Mesenchymal stem cell (in vitro differentiated cells and primary cell): ENCODE measurements at regions not wholly inside any gene's neighbourhood (a gene's known extent, or its start where the extent isn't known, plus 50 kb on each side); places are given as distances from the start of the nearest gene placed in this dataset.

Source experiments
- DNase-seq: peaks from one replicate; pipeline ENCODE4 v3.0.0-alpha.2; 2013
- H2AFZ ChIP-seq: one replicate; pipeline ENCODE4 v1.6.1; 2013; ENCODE audit warnings: low read depth, mild to moderate bottlenecking, control low read depth, inconsistent platforms, low read length, moderate library complexity
- H2AK5ac ChIP-seq: 2 replicates; pipeline ENCODE4 v1.6.1; 2013; ENCODE audit warnings: low read length, moderate library complexity, mild to moderate bottlenecking, inconsistent platforms; ENCODE audit not compliant: severe bottlenecking
- H2BK120ac ChIP-seq: one replicate; pipeline ENCODE4 v1.6.1; 2013; ENCODE audit warnings: low read depth, mild to moderate bottlenecking, inconsistent platforms, low read length, moderate library complexity
- H2BK12ac ChIP-seq, 2 experiments: one replicate each; pipeline ENCODE4 v1.6.1; 2013; ENCODE audit warnings: inconsistent platforms in 2 of 2, low read length in 2 of 2, mild to moderate bottlenecking in 2 of 2, moderate library complexity in 2 of 2, control low read depth in 1 of 2
- H2BK15ac ChIP-seq: one replicate; pipeline ENCODE4 v1.6.1; 2013; ENCODE audit warnings: mild to moderate bottlenecking, low read depth, inconsistent platforms; ENCODE audit not compliant: poor library complexity, severe bottlenecking
- H2BK5ac ChIP-seq: 2 replicates; pipeline ENCODE4 v1.6.1; 2013; ENCODE audit warnings: low read depth, mild to moderate bottlenecking, low read length, control low read depth, inconsistent platforms; ENCODE audit not compliant: poor library complexity, severe bottlenecking
- H3K14ac ChIP-seq, 2 experiments: one replicate each; pipeline ENCODE4 v1.6.1; 2013; ENCODE audit warnings: inconsistent platforms in 2 of 2, low read length in 2 of 2, control low read depth in 1 of 2, mild to moderate bottlenecking in 1 of 2, moderate library complexity in 1 of 2
- H3K18ac ChIP-seq, 2 experiments: one replicate each; pipeline ENCODE4 v1.6.1; 2013; ENCODE audit warnings: inconsistent platforms in 2 of 2, low read length in 2 of 2, control low read depth in 1 of 2, low read depth in 1 of 2, mild to moderate bottlenecking in 1 of 2
- H3K23ac ChIP-seq, 2 experiments: one replicate each; pipeline ENCODE4 v1.6.1; 2013; ENCODE audit warnings: inconsistent platforms in 2 of 2, low read length in 2 of 2, mild to moderate bottlenecking in 2 of 2, moderate library complexity in 2 of 2, control low read depth in 1 of 2
- H3K27ac ChIP-seq: 2 replicates; pipeline ENCODE4 v1.5.1; 2013; ENCODE audit warnings: mild to moderate bottlenecking, moderate library complexity, low read length, control low read depth, inconsistent platforms; ENCODE audit not compliant: poor library complexity, severe bottlenecking
- H3K27me3 ChIP-seq, 2 experiments: 2 replicates each; pipeline versions ENCODE4 v1.6.1 to v1.7.0; 2013; ENCODE audit warnings: low read length in 2 of 2, mild to moderate bottlenecking in 2 of 2, moderate library complexity in 2 of 2, control low read depth in 1 of 2, inconsistent platforms in 1 of 2; ENCODE audit not compliant: control insufficient read depth in 1 of 2, insufficient read depth in 1 of 2
- H3K36me3 ChIP-seq, 2 experiments: 2 replicates each; pipeline versions ENCODE4 v1.6.1 to v1.7.0; 2013; ENCODE audit warnings: low read length in 2 of 2, control low read depth in 1 of 2, inconsistent platforms in 1 of 2, low read depth in 1 of 2, mild to moderate bottlenecking in 1 of 2; ENCODE audit not compliant: insufficient read depth in 2 of 2, control insufficient read depth in 1 of 2
- H3K4ac ChIP-seq, 2 experiments: one replicate each; pipeline ENCODE4 v1.6.1; 2013; ENCODE audit warnings: inconsistent platforms in 2 of 2, low read length in 2 of 2, mild to moderate bottlenecking in 2 of 2, moderate library complexity in 2 of 2, control low read depth in 1 of 2, low read depth in 1 of 2
- H3K4me1 ChIP-seq: 2 replicates; pipeline ENCODE4 v1.6.1; 2013; ENCODE audit warnings: low read depth, low read length, control low read depth; ENCODE audit not compliant: control insufficient read depth, insufficient read depth
- H3K4me2 ChIP-seq: 2 replicates; pipeline ENCODE4 v1.6.1; 2013; ENCODE audit warnings: low read length, mild to moderate bottlenecking, inconsistent platforms; ENCODE audit not compliant: poor library complexity, severe bottlenecking
- H3K4me3 ChIP-seq, 2 experiments: 2 replicates each; pipeline versions ENCODE4 v1.5.1 to v1.7.0; 2013; ENCODE audit warnings: low read length in 2 of 2, mild to moderate bottlenecking in 2 of 2, control low read depth in 1 of 2, low read depth in 1 of 2; ENCODE audit not compliant: insufficient read depth in 1 of 2
- H3K79me1 ChIP-seq: replicated peaks from 2 replicates; pipeline ENCODE4 v1.6.1; 2013; ENCODE audit warnings: mild to moderate bottlenecking, control low read depth, low read length, inconsistent platforms; ENCODE audit not compliant: poor library complexity, severe bottlenecking
- H3K9ac ChIP-seq: 2 replicates; pipeline ENCODE4 v1.7.0; 2013; ENCODE audit warnings: mild to moderate bottlenecking, low read length, moderate library complexity
- H3K9me3 ChIP-seq: 2 replicates; pipeline ENCODE4 v1.7.0; 2013; ENCODE audit warnings: mild to moderate bottlenecking, low read length; ENCODE audit not compliant: control insufficient read depth
- H4K8ac ChIP-seq: one replicate; pipeline ENCODE4 v1.6.1; 2013; ENCODE audit warnings: inconsistent platforms, mild to moderate bottlenecking, low read length, moderate library complexity
- H4K91ac ChIP-seq: one replicate; pipeline ENCODE4 v1.6.1; 2013; ENCODE audit warnings: mild to moderate bottlenecking, low read length, inconsistent platforms
- WGBS: methylation state at CpG from one replicate; pipeline ENCODE4 v1.1.7; 2013; ENCODE audit warnings: mixed read lengths; 5-methylcytosine and 5-hydroxymethylcytosine counted together

DNA sequence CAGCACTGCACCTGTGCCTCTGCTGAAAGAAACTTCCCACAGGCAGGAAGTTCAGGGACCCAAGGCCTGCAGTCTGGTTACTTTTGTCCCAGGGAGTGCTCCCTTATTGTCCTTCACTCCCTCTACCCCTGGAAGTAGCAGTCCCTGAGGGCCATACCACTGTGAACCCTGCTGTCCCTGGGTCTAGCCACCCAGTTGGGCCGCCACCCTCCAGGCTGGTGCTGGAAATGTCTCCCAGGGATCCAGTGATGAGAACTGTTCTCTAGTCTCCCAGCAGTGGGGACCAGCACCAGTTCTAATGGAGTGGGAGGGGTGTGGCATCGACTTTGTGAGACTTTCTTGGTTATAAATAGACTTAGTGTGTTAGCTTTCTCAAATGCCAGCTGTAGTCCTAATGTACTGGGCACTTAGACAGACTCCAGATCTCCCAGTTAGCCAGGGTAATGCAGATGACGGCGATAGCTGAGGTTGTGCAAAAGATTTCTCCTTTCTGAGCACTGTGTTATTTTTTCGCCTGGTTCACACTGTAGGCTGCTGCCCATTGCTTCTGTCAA, 462.5 kb downstream of the CDH26 start:
- no peak overlapping the region for H3K18ac ChIP-seq
- WGBS = 58% methylated on average over 5 of the region's 5 CpGs
- no peak overlapping the region for H2BK120ac ChIP-seq
- no peaks in the 10 kb centered on the region for H3K79me1 ChIP-seq
- H3K4me2 ChIP-seq = no peak overlapping the region
- no peak overlapping the region for H2BK5ac ChIP-seq
- no peaks in the 10 kb centered on the region for H3K36me3 ChIP-seq
- no peaks in the 10 kb centered on the region for H3K9me3 ChIP-seq
- no peak overlapping the region for H4K91ac ChIP-seq
- H3K9ac ChIP-seq = no peak overlapping the region
- no peak overlapping the region for H3K27ac ChIP-seq
- no peaks in the 10 kb centered on the region for H3K27me3 ChIP-seq
- no peak overlapping the region for H2BK12ac ChIP-seq
- H4K8ac ChIP-seq = no peak overlapping the region
- no peak for DNase-seq
- H3K23ac ChIP-seq = no peak overlapping the region
- no peak overlapping the region for H3K14ac ChIP-seq
- H2AK5ac ChIP-seq = no peak overlapping the region
- no peaks in the 10 kb centered on the region for H3K4me1 ChIP-seq
- H2BK15ac ChIP-seq = no peak overlapping the region
- no peak overlapping the region for H3K4me3 ChIP-seq
- no peak overlapping the region for H2AFZ ChIP-seq
- no peak overlapping the region for H3K4ac ChIP-seq

DNA sequence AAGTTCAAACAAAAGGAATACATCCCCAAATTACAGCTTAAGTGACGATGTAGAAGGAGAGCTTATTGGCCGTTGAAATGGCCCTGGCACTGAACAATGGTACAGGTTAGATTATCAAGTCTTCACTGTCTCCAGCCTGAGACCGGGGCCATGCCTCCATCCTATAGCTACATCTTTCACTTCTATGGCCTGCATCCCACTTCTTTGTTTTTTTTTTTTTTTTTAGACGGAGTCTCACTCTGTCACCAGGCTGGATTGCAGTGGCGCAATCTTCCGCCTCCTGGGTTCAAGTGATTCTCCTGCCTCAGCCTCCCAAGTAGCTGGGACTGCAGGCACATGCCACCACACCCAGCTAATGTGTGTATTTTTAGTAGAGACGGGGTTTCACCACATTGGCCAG, 464.6 kb downstream of the CDH26 start:
- no peak overlapping the region for H3K4ac ChIP-seq
- no peaks in the 10 kb centered on the region for H3K27me3 ChIP-seq
- H2BK120ac ChIP-seq = no peak overlapping the region
- H3K18ac ChIP-seq = no peak overlapping the region
- no peak overlapping the region for H2BK12ac ChIP-seq
- no peak overlapping the region for H4K91ac ChIP-seq
- H2AFZ ChIP-seq = no peak overlapping the region
- no peak overlapping the region for H3K27ac ChIP-seq
- no peak overlapping the region for H2AK5ac ChIP-seq
- H3K4me3 ChIP-seq = no peak overlapping the region
- H3K14ac ChIP-seq = no peak overlapping the region
- WGBS = 81% methylated on average over 7 of the region's 7 CpGs
- no peak overlapping the region for H3K4me2 ChIP-seq
- no peaks in the 10 kb centered on the region for H3K79me1 ChIP-seq
- DNase-seq = no peak
- H3K9me3 ChIP-seq = no peaks in the 10 kb centered on the region
- no peak overlapping the region for H3K23ac ChIP-seq
- H3K4me1 ChIP-seq = no peaks in the 10 kb centered on the region
- no peak overlapping the region for H2BK15ac ChIP-seq
- H2BK5ac ChIP-seq = no peak overlapping the region
- H3K9ac ChIP-seq = no peak overlapping the region
- H3K36me3 ChIP-seq = no peaks in the 10 kb centered on the region
- no peak overlapping the region for H4K8ac ChIP-seq

DNA sequence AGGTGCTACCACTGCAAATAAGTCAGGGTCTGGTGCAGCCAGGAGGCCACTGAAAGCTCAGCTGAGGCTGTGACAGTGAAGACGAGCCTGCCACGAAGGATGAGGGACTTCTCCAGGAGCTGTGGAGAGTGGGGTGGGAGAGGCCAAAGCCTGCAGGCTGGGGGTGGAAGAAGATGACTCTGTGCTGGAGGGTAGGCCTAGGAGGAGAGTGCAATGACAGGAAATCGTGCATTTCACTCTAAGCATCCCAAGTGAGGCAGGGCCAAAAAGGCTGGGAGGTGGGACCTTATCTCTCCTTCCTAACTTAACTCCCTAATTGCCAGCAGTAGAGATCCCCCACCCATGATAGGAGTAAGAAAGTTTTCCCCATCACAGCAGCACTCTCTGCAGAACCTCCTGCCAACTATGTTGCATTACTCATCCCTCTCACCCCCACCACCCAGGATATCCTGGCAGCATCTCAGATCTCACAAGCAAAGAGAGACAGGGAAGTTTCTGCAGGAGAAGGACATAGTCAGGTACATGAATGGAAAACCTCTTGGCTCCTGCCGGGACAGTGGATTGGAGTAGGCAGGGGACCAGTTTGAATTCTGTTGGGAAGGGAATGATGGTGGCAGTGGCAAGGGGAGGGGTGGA, 466.2 kb downstream of the CDH26 start:
- Histone ChIP-seq H3K27me3 (no peaks in the 10 kb centered on the region), H2AFZ (no peak overlapping the region), H3K79me1 (no peaks in the 10 kb centered on the region), H3K23ac (no peak overlapping the region), H2BK5ac (no peak overlapping the region), H2AK5ac (no peak overlapping the region), H3K27ac (no peak overlapping the region), H4K91ac (no peak overlapping the region), H2BK120ac (no peak overlapping the region), H3K4ac (no peak overlapping the region), H2BK15ac (no peak overlapping the region), H3K9me3 (no peaks in the 10 kb centered on the region), H3K36me3 (no peaks in the 10 kb centered on the region), H3K18ac (no peak overlapping the region), H2BK12ac (no peak overlapping the region), H3K9ac (no peak overlapping the region), H3K14ac (no peak overlapping the region), H4K8ac (no peak overlapping the region), H3K4me3 (no peak overlapping the region), H3K4me1 (no peaks in the 10 kb centered on the region), H3K4me2 (no peak overlapping the region)
- WGBS = 51% methylated on average over 3 of the region's 4 CpGs
- no peak for DNase-seq

DNA sequence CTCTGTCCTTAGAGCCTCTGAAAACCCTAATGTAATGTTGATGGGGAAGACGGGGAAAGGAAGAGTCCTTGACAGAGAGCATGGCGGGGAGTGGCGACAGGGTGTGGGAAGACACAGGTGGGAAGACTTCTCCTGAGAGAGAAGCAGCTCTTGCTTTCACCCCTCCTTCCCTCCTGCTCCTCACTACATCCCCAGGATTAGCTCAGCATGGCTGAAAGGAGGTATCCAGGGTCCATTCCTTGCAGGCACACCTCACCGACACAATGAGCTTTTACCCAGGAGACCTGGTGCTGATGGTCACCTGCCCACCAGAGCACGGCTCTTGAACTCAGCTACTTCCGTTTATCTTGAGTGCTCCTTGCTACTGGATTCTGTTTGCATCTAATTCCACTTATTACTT, 469.3 kb downstream of the CDH26 start:
- Histone ChIP-seq H3K4me2 (no peak overlapping the region), H2AFZ (no peak overlapping the region), H3K27ac (no peak overlapping the region), H3K4ac (no peak overlapping the region), H2BK5ac (no peak overlapping the region), H4K8ac (no peak overlapping the region), H3K79me1 (no peaks in the 10 kb centered on the region), H3K36me3 (no peaks in the 10 kb centered on the region), H3K27me3 (peaks cover 0 to 3% of the 10 kb centered on the region in 2 experiments), H3K9ac (no peak overlapping the region), H3K9me3 (no peaks in the 10 kb centered on the region), H2BK15ac (no peak overlapping the region), H3K14ac (no peak overlapping the region), H3K4me1 (no peaks in the 10 kb centered on the region), H2BK12ac (no peak overlapping the region), H2AK5ac (no peak overlapping the region), H3K18ac (no peak overlapping the region), H2BK120ac (no peak overlapping the region), H4K91ac (no peak overlapping the region), H3K23ac (no peak overlapping the region), H3K4me3 (no peak overlapping the region)
- DNase-seq = no peak
- WGBS = 83% methylated on average over 5 of the region's 6 CpGs
